GM12874 (cell line): ENCODE measurements at regions not wholly inside any gene's neighbourhood (a gene's known extent, or its start where the extent isn't known, plus 50 kb on each side); places are given as distances from the start of the nearest gene placed in this dataset.

Experiments
- TF ChIP-seq, protein P1 (sequence below): IDR thresholded peaks from 2 replicates; pipeline ENCODE4 v1.5.1; 2011; ENCODE audit warnings: low read depth, mild to moderate bottlenecking, control low read depth, low read length, moderate library complexity; ENCODE audit not compliant: insufficient read depth

DNA sequence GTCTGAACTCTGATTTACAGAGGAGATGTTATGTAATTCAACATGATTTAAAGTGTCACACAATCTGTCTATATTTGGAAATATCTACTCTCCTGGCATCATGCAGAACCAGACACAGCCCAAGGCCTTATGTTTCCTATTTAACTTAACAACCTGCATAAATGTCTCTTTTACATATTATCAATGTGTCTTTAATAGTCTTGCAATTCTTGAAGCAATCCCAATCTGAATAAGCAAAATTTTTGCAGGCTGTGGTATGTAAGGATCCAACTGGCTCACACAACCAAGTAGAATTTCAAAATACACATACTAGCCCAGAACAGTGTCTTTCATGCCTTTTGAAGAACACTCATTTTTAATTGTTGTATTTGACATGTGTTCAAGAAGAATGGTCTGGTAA, 443.2 kb downstream of the MAFB start:
- TF ChIP-seq, protein P1, sequence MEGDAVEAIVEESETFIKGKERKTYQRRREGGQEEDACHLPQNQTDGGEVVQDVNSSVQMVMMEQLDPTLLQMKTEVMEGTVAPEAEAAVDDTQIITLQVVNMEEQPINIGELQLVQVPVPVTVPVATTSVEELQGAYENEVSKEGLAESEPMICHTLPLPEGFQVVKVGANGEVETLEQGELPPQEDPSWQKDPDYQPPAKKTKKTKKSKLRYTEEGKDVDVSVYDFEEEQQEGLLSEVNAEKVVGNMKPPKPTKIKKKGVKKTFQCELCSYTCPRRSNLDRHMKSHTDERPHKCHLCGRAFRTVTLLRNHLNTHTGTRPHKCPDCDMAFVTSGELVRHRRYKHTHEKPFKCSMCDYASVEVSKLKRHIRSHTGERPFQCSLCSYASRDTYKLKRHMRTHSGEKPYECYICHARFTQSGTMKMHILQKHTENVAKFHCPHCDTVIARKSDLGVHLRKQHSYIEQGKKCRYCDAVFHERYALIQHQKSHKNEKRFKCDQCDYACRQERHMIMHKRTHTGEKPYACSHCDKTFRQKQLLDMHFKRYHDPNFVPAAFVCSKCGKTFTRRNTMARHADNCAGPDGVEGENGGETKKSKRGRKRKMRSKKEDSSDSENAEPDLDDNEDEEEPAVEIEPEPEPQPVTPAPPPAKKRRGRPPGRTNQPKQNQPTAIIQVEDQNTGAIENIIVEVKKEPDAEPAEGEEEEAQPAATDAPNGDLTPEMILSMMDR = no peak

GRCh38 chr20:40244286-40244685, 444.8 kb downstream of the MAFB start:
- TF ChIP-seq, protein P1 = no peak

- TF ChIP-seq, protein P1 = no peak
Observed at GRCh38 chr20:40241596-40242343, 447.3 kb downstream of the MAFB start.

GRCh38 chr20:40238511-40238910, 450.5 kb downstream of the MAFB start:
- TF ChIP-seq, protein P1 = no peak

DNA sequence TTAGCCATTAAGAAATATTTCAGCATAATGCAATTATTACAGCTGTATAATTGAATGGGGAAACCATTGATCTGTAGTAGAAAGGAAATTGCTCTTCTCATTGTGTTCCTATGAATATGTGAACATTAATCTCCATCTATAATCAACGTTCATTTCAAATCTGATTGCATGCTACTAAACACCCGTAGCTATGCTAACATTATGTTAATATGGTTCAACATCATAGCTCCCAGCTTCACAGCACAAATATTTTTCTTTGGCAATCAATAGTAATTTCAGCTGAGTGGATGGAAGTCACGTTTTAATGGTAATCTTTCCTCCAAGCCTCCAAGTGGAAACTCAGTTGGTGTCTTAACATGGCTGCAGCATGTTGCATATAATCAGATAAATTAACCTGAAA, 454.4 kb downstream of the MAFB start:
- TF ChIP-seq, protein P1 = no peak

- TF ChIP-seq, protein P1 = no peak
Observed at GRCh38 chr20:40233406-40233805, 455.6 kb downstream of the MAFB start.

GRCh38 chr20:40232756-40233155, 456.3 kb downstream of the MAFB start:
- TF ChIP-seq, protein P1 = no peak
